GM21423 (cell line): ENCODE measurements at regions not wholly inside any gene's neighbourhood (a gene's known extent, or its start where the extent isn't known, plus 50 kb on each side); places are given as distances from the start of the nearest gene placed in this dataset.
"Not testable (repeated sequence)": the region's sequence is repeated elsewhere in the genome, so short reads cannot be mapped to it uniquely, and the experiment has no call there.

Experiments used
- ATAC-seq: cut with Tn5 transposase; IDR thresholded peaks from one replicate; pipeline ENCODE4 v1.9.1; 2021; ENCODE audit warnings: mild to moderate bottlenecking, moderate library complexity; ENCODE audit not compliant: unreplicated experiment

- ATAC-seq = no peak
Measured at GRCh38 chr3:182486463-182486862, 306.8 kb upstream of the ATP11B start.

GRCh38 chr3:182487143-182487542, 306.2 kb upstream of the ATP11B start:
- ATAC-seq = no peak

GRCh38 chr3:182487611-182488010, 305.7 kb upstream of the ATP11B start:
- no peak for ATAC-seq

- ATAC-seq = no peak
Measured at GRCh38 chr3:182490596-182491491, 302.5 kb upstream of the ATP11B start.

GRCh38 chr3:182491577-182491976, 301.7 kb upstream of the ATP11B start:
- no peak for ATAC-seq

GRCh38 chr3:182492536-182492935, 300.8 kb upstream of the ATP11B start:
- ATAC-seq = no peak

- no peak for ATAC-seq
Measured at GRCh38 chr3:182500289-182500688, 293.0 kb upstream of the ATP11B start.

- ATAC-seq = no peak
Measured at GRCh38 chr3:182501856-182502255, 291.4 kb upstream of the ATP11B start.

- no peak for ATAC-seq
Measured at GRCh38 chr3:182503401-182503800, 289.9 kb upstream of the ATP11B start.

GRCh38 chr3:182508919-182509711, 284.2 kb upstream of the ATP11B start:
- no peak for ATAC-seq

- no peak for ATAC-seq
Measured at GRCh38 chr3:182509844-182510460, 283.4 kb upstream of the ATP11B start.

GRCh38 chr3:182514236-182514964, 278.9 kb upstream of the ATP11B start:
- no peak for ATAC-seq

- no peak for ATAC-seq
Measured at GRCh38 chr3:182516597-182517336, 276.5 kb upstream of the ATP11B start.

GRCh38 chr3:182519569-182519968, 273.7 kb upstream of the ATP11B start:
- ATAC-seq = no peak

- no peak for ATAC-seq
Measured at GRCh38 chr3:182521339-182521738, 272.0 kb upstream of the ATP11B start.

- ATAC-seq = not testable (repeated sequence)
Measured at GRCh38 chr3:182523424-182523823, 269.9 kb upstream of the ATP11B start.

GRCh38 chr3:182523836-182524235, 269.5 kb upstream of the ATP11B start:
- no peak for ATAC-seq

GRCh38 chr3:182524711-182525401, 268.4 kb upstream of the ATP11B start:
- ATAC-seq = no peak

GRCh38 chr3:182525766-182526374, 267.4 kb upstream of the ATP11B start:
- no peak for ATAC-seq
